ENCODE measurements at regions not wholly inside any gene's neighbourhood (a gene's known extent, or its start where the extent isn't known, plus 50 kb on each side); places are given as distances from the start of the nearest gene placed in this dataset.

DNA sequence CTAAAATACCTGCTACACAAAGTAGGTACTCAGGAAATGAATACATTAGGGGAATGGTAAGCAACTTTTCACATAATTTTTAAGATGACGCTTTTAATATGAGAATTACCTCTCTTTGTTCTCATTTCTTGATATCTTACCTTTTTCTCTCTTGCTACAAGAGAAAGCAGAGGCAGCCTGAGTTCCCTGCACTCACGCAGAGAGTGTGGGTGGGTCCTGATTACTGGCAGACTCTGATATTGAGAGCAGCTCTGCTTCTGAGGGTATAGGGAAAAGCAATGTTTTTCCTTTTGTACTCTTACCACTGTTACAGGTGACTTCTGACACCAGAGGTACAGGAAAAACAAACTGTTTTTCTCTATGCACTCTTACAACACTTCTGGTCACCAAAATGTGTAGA is 420.2 kb upstream of the TMTC1 start:
- H4K20me1 ChIP-seq (ENCODE audit: insufficient read depth, low read length): no peaks in the 10 kb centered on the region
- no peak overlapping the region for H3K27ac Mint-ChIP-seq
- no peak overlapping the region for H3K4me3 ChIP-seq (replicated peaks in 1 of 3; ENCODE audit: low read depth in 2 of 3, low read length in 3 of 3)
- H3K4me2 ChIP-seq (replicated peaks; ENCODE audit: extremely low read depth, low read length, poor library complexity, severe bottlenecking): no peak overlapping the region
- no CpG with 5 or more reads among the region's 2 CpGs for WGBS (ENCODE audit: insufficient coverage)
- no peak overlapping the region for H3K9ac ChIP-seq (ENCODE audit: insufficient read depth, low read length, poor library complexity, severe bottlenecking)
- no peaks in the 10 kb centered on the region for H3K9me3 ChIP-seq (replicated peaks in 1 of 2; ENCODE audit: control insufficient read depth in 1 of 2, insufficient read depth in 1 of 2, low read length in 2 of 2)
- DNase-seq: no peak
- no peaks in the 10 kb centered on the region for H3K4me1 Mint-ChIP-seq
- intact Hi-C loops (cut with micrococcal nuclease): no loop called here
- H3K9me3 Mint-ChIP-seq: peaks cover 0 to 11% (median 5%) of the 10 kb centered on the region in 7 donors
- peaks cover 23 to 26% (median 24%) of the 10 kb centered on the region in 3 donors for H3K27me3 Mint-ChIP-seq (ENCODE audit: low read depth in 3 of 3)
- TF ChIP-seq, protein P1, sequence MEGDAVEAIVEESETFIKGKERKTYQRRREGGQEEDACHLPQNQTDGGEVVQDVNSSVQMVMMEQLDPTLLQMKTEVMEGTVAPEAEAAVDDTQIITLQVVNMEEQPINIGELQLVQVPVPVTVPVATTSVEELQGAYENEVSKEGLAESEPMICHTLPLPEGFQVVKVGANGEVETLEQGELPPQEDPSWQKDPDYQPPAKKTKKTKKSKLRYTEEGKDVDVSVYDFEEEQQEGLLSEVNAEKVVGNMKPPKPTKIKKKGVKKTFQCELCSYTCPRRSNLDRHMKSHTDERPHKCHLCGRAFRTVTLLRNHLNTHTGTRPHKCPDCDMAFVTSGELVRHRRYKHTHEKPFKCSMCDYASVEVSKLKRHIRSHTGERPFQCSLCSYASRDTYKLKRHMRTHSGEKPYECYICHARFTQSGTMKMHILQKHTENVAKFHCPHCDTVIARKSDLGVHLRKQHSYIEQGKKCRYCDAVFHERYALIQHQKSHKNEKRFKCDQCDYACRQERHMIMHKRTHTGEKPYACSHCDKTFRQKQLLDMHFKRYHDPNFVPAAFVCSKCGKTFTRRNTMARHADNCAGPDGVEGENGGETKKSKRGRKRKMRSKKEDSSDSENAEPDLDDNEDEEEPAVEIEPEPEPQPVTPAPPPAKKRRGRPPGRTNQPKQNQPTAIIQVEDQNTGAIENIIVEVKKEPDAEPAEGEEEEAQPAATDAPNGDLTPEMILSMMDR (IDR thresholded peaks at IDR 0.05): no peak
- H3K4me1 ChIP-seq (ENCODE audit: control insufficient read depth in 1 of 2, insufficient read depth in 2 of 2, low read length in 2 of 2): no peaks in the 10 kb centered on the region
- no peak overlapping the region for H3K4me3 Mint-ChIP-seq
- no peaks in the 10 kb centered on the region for H3K36me3 ChIP-seq (replicated peaks in 1 of 2; ENCODE audit: control insufficient read depth in 1 of 2, insufficient read depth in 2 of 2, low read length in 2 of 2)
- no peak overlapping the region for H2AFZ ChIP-seq (ENCODE audit: insufficient read depth, low read depth, low read length, poor library complexity, severe bottlenecking)
- no peaks in the 10 kb centered on the region for H3K79me2 ChIP-seq (ENCODE audit: insufficient read depth, low read length)
- no peaks in the 10 kb centered on the region for H3K36me3 Mint-ChIP-seq
- no peak overlapping the region for H3K27ac ChIP-seq (ENCODE audit: low read depth in 1 of 2, low read length in 2 of 2)
- H3K27me3 ChIP-seq (ENCODE audit: control insufficient read depth in 2 of 2, insufficient read depth in 2 of 2, low read length in 2 of 2): peaks cover 3 to 21% of the 10 kb centered on the region in 2 donors

DNA sequence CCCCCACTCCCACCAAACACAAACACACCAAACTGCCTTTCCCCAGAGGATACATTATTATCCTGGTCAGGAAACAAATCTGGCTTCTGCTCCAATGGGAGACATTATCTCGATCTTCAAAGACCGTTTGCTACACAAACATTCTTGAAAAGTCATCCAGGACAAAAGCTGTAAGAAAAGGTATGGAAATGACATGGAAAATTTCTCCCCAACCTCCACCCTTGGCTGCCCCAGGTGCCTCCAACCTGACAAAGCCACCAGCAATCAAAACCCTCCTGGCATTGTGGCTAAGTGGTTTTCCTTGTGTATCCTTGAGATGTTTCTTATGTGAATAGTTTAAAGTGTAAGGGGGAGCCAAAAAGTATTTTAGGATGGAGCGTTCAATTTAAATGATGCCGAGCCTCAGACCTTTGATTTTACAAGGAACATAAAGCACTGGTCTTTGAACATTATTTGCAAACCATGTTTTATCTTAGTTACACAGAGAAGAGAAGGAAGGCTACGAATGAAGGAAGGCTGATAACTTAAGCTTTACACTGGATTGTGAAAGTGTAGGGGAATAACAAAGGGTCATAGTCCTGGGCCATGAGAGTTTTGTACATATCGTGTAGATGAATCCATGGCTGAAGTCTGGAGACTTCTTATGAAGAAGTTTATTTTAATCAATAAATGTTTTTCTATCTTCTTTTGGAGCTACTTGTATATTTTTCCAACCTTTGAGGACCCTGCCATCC is 418.9 kb upstream of the TMTC1 start:
- H3K9me3 Mint-ChIP-seq: peaks cover 0 to 11% (median 5%) of the 10 kb centered on the region in 7 donors
- TF ChIP-seq, protein P1 (IDR thresholded peaks at IDR 0.05): no peak

More for the DNA sequence above, 418.9 kb upstream of the TMTC1 start:
- Histone ChIP-seq H3K36me3 (replicated peaks in 1 of 2; ENCODE audit: control insufficient read depth in 1 of 2, insufficient read depth in 2 of 2, low read length in 2 of 2) (no peaks in the 10 kb centered on the region), H3K79me2 (ENCODE audit: insufficient read depth, low read length) (no peaks in the 10 kb centered on the region), H4K20me1 (ENCODE audit: insufficient read depth, low read length) (no peaks in the 10 kb centered on the region), H3K27me3 (ENCODE audit: control insufficient read depth in 2 of 2, insufficient read depth in 2 of 2, low read length in 2 of 2) (peaks cover 3 to 21% of the 10 kb centered on the region in 2 donors), H3K4me2 (replicated peaks; ENCODE audit: extremely low read depth, low read length, poor library complexity, severe bottlenecking) (no peak overlapping the region), H2AFZ (ENCODE audit: insufficient read depth, low read depth, low read length, poor library complexity, severe bottlenecking) (no peak overlapping the region), H3K4me1 (ENCODE audit: control insufficient read depth in 1 of 2, insufficient read depth in 2 of 2, low read length in 2 of 2) (no peaks in the 10 kb centered on the region), H3K9me3 (replicated peaks in 1 of 2; ENCODE audit: control insufficient read depth in 1 of 2, insufficient read depth in 1 of 2, low read length in 2 of 2) (no peaks in the 10 kb centered on the region), H3K4me3 (replicated peaks in 1 of 3; ENCODE audit: low read depth in 2 of 3, low read length in 3 of 3) (no peak overlapping the region), H3K27ac (ENCODE audit: low read depth in 1 of 2, low read length in 2 of 2) (no peak overlapping the region), H3K9ac (ENCODE audit: insufficient read depth, low read length, poor library complexity, severe bottlenecking) (no peak overlapping the region)
- H3K4me1 Mint-ChIP-seq: no peaks in the 10 kb centered on the region
- no peak overlapping the region for H3K4me3 Mint-ChIP-seq
- H3K27ac Mint-ChIP-seq: no peak overlapping the region
- no peak for DNase-seq
- H3K36me3 Mint-ChIP-seq: no peaks in the 10 kb centered on the region
- peaks cover 23 to 26% (median 24%) of the 10 kb centered on the region in 3 donors for H3K27me3 Mint-ChIP-seq (ENCODE audit: low read depth in 3 of 3)
- no CpG with 5 or more reads among the region's 6 CpGs for WGBS (ENCODE audit: insufficient coverage)
- intact Hi-C loops (cut with micrococcal nuclease): no loop called here
